Left lung (tissue), 4 donors: ENCODE measurements at regions not wholly inside any gene's neighbourhood (a gene's known extent, or its start where the extent isn't known, plus 50 kb on each side); places are given as distances from the start of the nearest gene placed in this dataset.
A peak's percentile ranks its signal among the peaks of the same experiment; 100 is the strongest.

ENCODE experiments used
- ATAC-seq: fragments of 200-7000 bp; cut with Tn5 transposase; one replicate; pipeline ENCODE4 v1.9.1; 2020; ENCODE audit warnings: moderate library complexity
- DNase-seq, 4 donors: peaks; one replicate each; pipeline ENCODE4 v3.0.0-alpha.2; 2013 to 2020
- H3K27ac ChIP-seq, 2 donors: fragments of 200-600 bp; sonication (generic) in 1 of 2; one replicate each; pipeline versions ENCODE4 v1.5.0 to v1.8.0; 2020 to 2021
- H3K27me3 ChIP-seq, 2 donors: fragments of 200-600 bp; sonication (generic) in 1 of 2; one replicate each; pipeline versions ENCODE4 v1.5.0 to v1.8.0; 2020 to 2021
- H3K36me3 ChIP-seq, 2 donors: fragments of 200-600 bp; sonication (generic) in 1 of 2; one replicate each; pipeline versions ENCODE4 v1.5.0 to v1.8.0; 2020 to 2021
- H3K4me1 ChIP-seq, 2 donors: fragments of 200-600 bp; one replicate each; pipeline ENCODE4 v1.8.0; 2021
- H3K4me3 ChIP-seq, 2 donors: fragments of 200-600 bp; sonication (generic) in 1 of 2; one replicate each; pipeline versions ENCODE4 v1.5.0 to v1.8.0; 2020 to 2021; ENCODE audit warnings: mild to moderate bottlenecking in 1 of 2
- H3K9me3 ChIP-seq, 2 donors: fragments of 200-600 bp; sonication (generic) in 1 of 2; one replicate each; pipeline versions ENCODE4 v1.5.0 to v1.8.0; 2020 to 2021
- intact Hi-C, 2 donors: fragments of 100-400 bp; cut with DNase I; formaldehyde crosslinking; loops; one replicate each; pipeline versions ENCODE4 v1.11.2 to v1.14.2; 2022
- TF ChIP-seq, protein P1 (sequence below), 2 donors: fragments of 200-600 bp; sonication (generic) in 1 of 2; IDR thresholded peaks; one replicate each; pipeline versions ENCODE4 v1.5.0 to v1.8.0; 2021; ENCODE audit warnings: antibody characterized with exemption in 2 of 2
- donor health status: DM: no; HTN: yes; CAD: no.
- donor health status: DM: no; HTN: no; CAD: no.

DNA sequence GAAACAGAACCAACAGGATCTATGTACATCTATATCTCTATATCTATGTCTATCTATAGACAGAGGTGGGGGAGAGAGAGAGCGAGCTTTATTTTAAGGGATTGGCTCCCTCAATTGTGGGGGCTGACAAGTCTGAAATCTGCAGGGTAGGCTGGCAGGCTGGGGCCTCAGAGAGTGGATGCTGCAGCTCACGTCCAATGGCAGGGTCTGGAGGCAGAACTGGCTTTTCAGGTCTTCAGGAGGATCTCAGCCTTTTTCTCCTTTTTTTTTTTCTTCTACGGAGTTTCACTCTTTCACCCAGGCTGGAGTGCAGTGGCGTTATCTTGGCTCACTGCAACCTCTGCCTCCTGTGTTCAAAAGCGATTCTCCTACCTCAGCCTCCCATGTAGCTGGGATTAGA lies 77.2 kb downstream of the ARL4C start:
- no peak overlapping the region for H3K27ac ChIP-seq
- intact Hi-C loops, result no loop called here
- TF ChIP-seq, protein P1, sequence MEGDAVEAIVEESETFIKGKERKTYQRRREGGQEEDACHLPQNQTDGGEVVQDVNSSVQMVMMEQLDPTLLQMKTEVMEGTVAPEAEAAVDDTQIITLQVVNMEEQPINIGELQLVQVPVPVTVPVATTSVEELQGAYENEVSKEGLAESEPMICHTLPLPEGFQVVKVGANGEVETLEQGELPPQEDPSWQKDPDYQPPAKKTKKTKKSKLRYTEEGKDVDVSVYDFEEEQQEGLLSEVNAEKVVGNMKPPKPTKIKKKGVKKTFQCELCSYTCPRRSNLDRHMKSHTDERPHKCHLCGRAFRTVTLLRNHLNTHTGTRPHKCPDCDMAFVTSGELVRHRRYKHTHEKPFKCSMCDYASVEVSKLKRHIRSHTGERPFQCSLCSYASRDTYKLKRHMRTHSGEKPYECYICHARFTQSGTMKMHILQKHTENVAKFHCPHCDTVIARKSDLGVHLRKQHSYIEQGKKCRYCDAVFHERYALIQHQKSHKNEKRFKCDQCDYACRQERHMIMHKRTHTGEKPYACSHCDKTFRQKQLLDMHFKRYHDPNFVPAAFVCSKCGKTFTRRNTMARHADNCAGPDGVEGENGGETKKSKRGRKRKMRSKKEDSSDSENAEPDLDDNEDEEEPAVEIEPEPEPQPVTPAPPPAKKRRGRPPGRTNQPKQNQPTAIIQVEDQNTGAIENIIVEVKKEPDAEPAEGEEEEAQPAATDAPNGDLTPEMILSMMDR (IDR thresholded peaks at IDR 0.05), result no peak
- no peaks in the 10 kb centered on the region for H3K27me3 ChIP-seq
- H3K36me3 ChIP-seq, result no peaks in the 10 kb centered on the region
- H3K9me3 ChIP-seq, result no peaks in the 10 kb centered on the region
- ATAC-seq (no peak), DNase-seq (peak in 1 of 4 donors; percentile 41)
- H3K4me3 ChIP-seq, result no peak overlapping the region
- H3K4me1 ChIP-seq, result peaks cover 4 to 24% of the 10 kb centered on the region in 2 donors

DNA sequence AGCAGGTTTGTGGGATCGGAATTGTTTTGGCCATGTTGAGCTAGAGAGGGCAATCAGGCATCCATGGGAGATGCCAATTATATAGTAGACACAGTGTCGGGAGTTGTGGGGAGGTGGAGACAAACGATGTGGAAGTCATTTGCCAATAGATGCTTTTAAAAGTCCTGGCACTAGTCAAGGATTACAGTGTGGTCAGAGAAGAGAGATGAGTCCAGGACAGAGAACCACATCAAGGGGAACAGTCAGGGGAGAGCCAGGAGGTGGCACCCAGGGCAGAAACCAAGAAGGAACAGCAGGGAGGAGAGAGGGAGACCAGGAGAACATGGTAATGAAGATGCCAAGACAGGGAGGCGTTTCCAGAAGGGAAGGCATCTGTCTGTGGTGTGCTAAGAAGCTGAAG lies 81.2 kb downstream of the ARL4C start:
- Histone ChIP-seq H3K27me3 (no peaks in the 10 kb centered on the region), H3K4me3 (no peak overlapping the region), H3K27ac (no peak overlapping the region), H3K9me3 (no peaks in the 10 kb centered on the region), H3K4me1 (peaks cover 0 to 3% of the 10 kb centered on the region in 2 donors), H3K36me3 (no peaks in the 10 kb centered on the region)
- DNase-seq (no peak), ATAC-seq (no peak)
- intact Hi-C loops, result no loop called here
- TF ChIP-seq, protein P1 (IDR thresholded peaks at IDR 0.05), result no peak

DNA sequence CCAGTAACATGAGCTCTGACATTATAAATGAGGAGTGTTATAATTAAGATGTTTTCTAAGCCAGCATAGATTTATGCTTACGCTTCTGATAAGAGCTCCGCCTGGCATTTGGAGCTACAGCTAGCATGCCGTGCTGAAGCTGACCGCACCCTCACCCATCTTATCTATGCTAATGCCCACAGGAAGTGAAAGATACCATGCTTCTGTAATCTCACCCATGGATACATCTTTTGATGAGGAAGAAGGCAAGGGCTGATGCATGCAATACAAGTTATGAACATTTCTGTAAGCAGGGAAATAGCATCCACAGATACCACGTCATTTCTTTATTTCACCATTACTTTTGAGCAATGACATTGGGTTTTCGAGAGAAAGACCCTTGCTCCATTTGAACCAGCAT lies 82.3 kb downstream of the ARL4C start:
- no peaks in the 10 kb centered on the region for H3K27me3 ChIP-seq
- TF ChIP-seq, protein P1 (IDR thresholded peaks at IDR 0.05), result no peak
- intact Hi-C loops, result no loop called here
- H3K36me3 ChIP-seq, result no peaks in the 10 kb centered on the region
- no peak overlapping the region for H3K4me3 ChIP-seq
- no peaks in the 10 kb centered on the region for H3K4me1 ChIP-seq
- H3K27ac ChIP-seq, result no peak overlapping the region
- DNase-seq, result no peak
- H3K9me3 ChIP-seq, result no peaks in the 10 kb centered on the region
- ATAC-seq, result no peak

DNA sequence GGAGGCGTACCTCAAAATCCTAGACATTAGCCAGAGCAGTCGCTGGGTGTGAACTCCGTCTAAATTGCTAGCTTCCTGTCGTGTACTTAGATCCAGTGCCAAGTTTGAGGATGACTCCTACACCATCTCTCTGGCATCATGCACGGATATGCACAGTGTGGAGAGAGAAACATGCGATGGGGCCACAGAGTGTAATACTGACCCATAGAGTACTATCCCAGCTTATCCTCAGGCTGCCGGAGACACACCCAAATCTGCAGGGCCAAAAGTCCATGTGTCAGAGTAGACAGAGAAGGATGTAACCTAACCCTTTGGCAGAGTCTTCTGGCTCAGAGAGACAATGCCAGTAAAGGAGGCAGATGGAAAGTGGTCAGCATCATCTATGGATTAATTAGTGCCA lies 84.2 kb downstream of the ARL4C start:
- intact Hi-C loops, result no loop called here
- no peak for DNase-seq
- no peak overlapping the region for H3K27ac ChIP-seq
- H3K9me3 ChIP-seq, result no peaks in the 10 kb centered on the region
- no peak overlapping the region for H3K4me3 ChIP-seq
- no peak for ATAC-seq
- H3K36me3 ChIP-seq, result no peaks in the 10 kb centered on the region
- H3K4me1 ChIP-seq, result no peaks in the 10 kb centered on the region
- TF ChIP-seq, protein P1 (IDR thresholded peaks at IDR 0.05), result no peak
- no peaks in the 10 kb centered on the region for H3K27me3 ChIP-seq

DNA sequence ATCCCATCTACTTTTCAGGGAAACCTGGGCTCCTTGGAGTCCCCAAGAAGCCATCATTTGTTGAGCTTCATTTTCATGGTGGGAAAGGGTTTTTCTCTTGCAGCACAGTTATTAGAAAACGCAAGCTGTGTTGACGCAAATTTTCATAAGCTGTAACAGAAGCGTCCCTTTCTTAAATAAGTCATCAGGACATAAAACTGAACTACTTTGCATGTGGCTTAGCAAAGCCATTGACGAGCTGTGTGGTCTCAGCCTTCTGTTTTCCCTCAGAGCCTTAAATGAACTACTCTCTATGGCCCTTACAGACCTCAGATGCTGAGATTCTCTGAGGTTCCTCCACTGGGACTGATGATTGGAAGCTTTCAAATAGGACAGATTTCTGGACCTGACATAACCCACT lies 85.1 kb downstream of the ARL4C start:
- TF ChIP-seq, protein P1 (IDR thresholded peaks at IDR 0.05), result no peak

More for the DNA sequence above, 85.1 kb downstream of the ARL4C start:
- ATAC-seq (no peak), DNase-seq (no peak)
- Histone ChIP-seq H3K27me3 (no peaks in the 10 kb centered on the region), H3K9me3 (no peaks in the 10 kb centered on the region), H3K27ac (no peak overlapping the region), H3K36me3 (no peaks in the 10 kb centered on the region), H3K4me1 (no peaks in the 10 kb centered on the region), H3K4me3 (no peak overlapping the region)
- intact Hi-C loops, result no loop called here
